ENCODE measurements at regions not wholly inside any gene's neighbourhood (a gene's known extent, or its start where the extent isn't known, plus 50 kb on each side); places are given as distances from the start of the nearest gene placed in this dataset.
A peak's percentile ranks its signal among the peaks of the same experiment; 100 is the strongest.

- no peak for TF ChIP-seq JUNB (IDR thresholded peaks at IDR 0.05)
- no peak for TF ChIP-seq SIN3A (IDR thresholded peaks at IDR 0.05; ENCODE audit: low read depth, low read length)
- TF ChIP-seq ZNF217 (IDR thresholded peaks at IDR 0.05), result no peak
Measured at GRCh38 chr6:25018568-25018954, 82.8 kb upstream of the RIPOR2 start (continued).

- no peak overlapping the region for H3K9ac ChIP-seq (ENCODE audit: control insufficient read depth, insufficient read depth, low read length)
- TF ChIP-seq HDGF (IDR thresholded peaks at IDR 0.05), result no peak
- TF ChIP-seq BACH1 (IDR thresholded peaks at IDR 0.05; ENCODE audit: borderline replicate concordance), result peak; percentile 43; the same call in 1 of the 2 replicates
- H2AFZ ChIP-seq (ENCODE audit: control insufficient read depth, low read depth, low read length), result no peak overlapping the region
- no peaks in the 10 kb centered on the region for H4K20me1 ChIP-seq (ENCODE audit: control insufficient read depth, insufficient read depth)
- ChIA-PET RAD21 (ENCODE audit: unreplicated experiment) (interaction anchor here (0.6 kb wide), 2 partner anchors 44 to 114 kb away, joined by 3 to 4 read pairs; no protein-coding TSS in a partner anchor), SMC1A (ENCODE audit: uncharacterized antibody, unreplicated experiment) (interaction anchor here (1.8 to 11.1 kb wide), 3 partner anchors 14 to 165 kb away, joined by 6 to 144 read pairs (median 143); no protein-coding TSS in a partner anchor), POLR2A (no interaction called here), CTCF (interaction anchor here (1.2 to 18.8 kb wide), 4 partner anchors 12 to 168 kb away, joined by 4 to 314 read pairs (median 78); no protein-coding TSS in a partner anchor)
- H3K9me3 ChIP-seq (replicated peaks; ENCODE audit: control insufficient read depth, insufficient read depth, low read length), result no peaks in the 10 kb centered on the region
- no peaks in the 10 kb centered on the region for H3K79me2 ChIP-seq (ENCODE audit: control insufficient read depth, insufficient read depth, low read length)
- intact Hi-C loops (cut with micrococcal nuclease; ENCODE audit: unreplicated experiment), result loop anchor here (10.0 kb wide), 1 partner anchor 307 kb away; the partner anchor contains the start of gene C6orf62
- 80% methylated on average over 3 of the region's 3 CpGs for WGBS (ENCODE audit: insufficient coverage, insufficient replicate concordance, low lambda C conversion rate, missing lambda C conversion rate)
- H3K36me3 ChIP-seq (ENCODE audit: control insufficient read depth in 2 of 2, insufficient read depth in 2 of 2, low read length in 1 of 2), result no peaks in the 10 kb centered on the region
- BruUV-seq (replicated peaks), result no TSS peak
- peaks cover 7% of the 10 kb centered on the region for H3K4me1 ChIP-seq (ENCODE audit: control insufficient read depth, insufficient read depth, low read length)
- no peak overlapping the region for H3K27ac ChIP-seq (ENCODE audit: control insufficient read depth, insufficient read depth)
- FAIRE-seq (no peak), DNase-seq (ENCODE audit: low read depth, low spot score) (no peak), ATAC-seq (no peak)
- no peaks in the 10 kb centered on the region for H3K27me3 ChIP-seq (replicated peaks in 1 of 2; ENCODE audit: control insufficient read depth in 2 of 2, insufficient read depth in 2 of 2, low read length in 1 of 2)
- no peak overlapping the region for H3K4me2 ChIP-seq (ENCODE audit: control insufficient read depth, insufficient read depth)
- no peak overlapping the region for H3K4me3 ChIP-seq
- in situ Hi-C loops (cut with MboI), result no loop called here
Measured at GRCh38 chr6:25022140-25022553, 86.4 kb upstream of the RIPOR2 start.

- no TSS peak for BruUV-seq (replicated peaks)
- ChIA-PET POLR2A (interaction anchor here (1.5 kb wide), 1 partner anchor 19 kb away, joined by 4 read pairs; no protein-coding TSS in a partner anchor), CTCF (interaction anchor here (5.6 to 18.8 kb wide), 3 partner anchors 10 to 169 kb away, joined by 47 to 314 read pairs (median 50); partner anchors contain the start of gene RIPOR2), SMC1A (ENCODE audit: uncharacterized antibody, unreplicated experiment) (interaction anchor here (1.2 to 2.0 kb wide), 2 partner anchors 9 to 86 kb away, joined by 3 to 6 read pairs; no protein-coding TSS in a partner anchor), RAD21 (ENCODE audit: unreplicated experiment) (no interaction called here)
- Histone ChIP-seq H3K4me1 (ENCODE audit: control insufficient read depth, insufficient read depth, low read length) (peaks cover 7% of the 10 kb centered on the region), H3K27me3 (replicated peaks in 1 of 2; ENCODE audit: control insufficient read depth in 2 of 2, insufficient read depth in 2 of 2, low read length in 1 of 2) (no peaks in the 10 kb centered on the region), H2AFZ (ENCODE audit: control insufficient read depth, low read depth, low read length) (no peak overlapping the region), H3K4me3 (no peak overlapping the region), H3K9ac (ENCODE audit: control insufficient read depth, insufficient read depth, low read length) (no peak overlapping the region), H3K4me2 (ENCODE audit: control insufficient read depth, insufficient read depth) (no peak overlapping the region), H3K79me2 (ENCODE audit: control insufficient read depth, insufficient read depth, low read length) (no peaks in the 10 kb centered on the region), H3K36me3 (ENCODE audit: control insufficient read depth in 2 of 2, insufficient read depth in 2 of 2, low read length in 1 of 2) (no peaks in the 10 kb centered on the region), H3K9me3 (replicated peaks; ENCODE audit: control insufficient read depth, insufficient read depth, low read length) (no peaks in the 10 kb centered on the region), H3K27ac (ENCODE audit: control insufficient read depth, insufficient read depth) (no peak overlapping the region), H4K20me1 (ENCODE audit: control insufficient read depth, insufficient read depth) (no peaks in the 10 kb centered on the region)
- FAIRE-seq (no peak), DNase-seq (ENCODE audit: low read depth, low spot score) (no peak), ATAC-seq (no peak)
- TF ChIP-seq ZNF217 (IDR thresholded peaks at IDR 0.05) (no peak), E4F1 (IDR thresholded peaks at IDR 0.05; ENCODE audit: borderline replicate concordance, partially characterized antibody) (no peak), SMAD1 (IDR thresholded peaks at IDR 0.05; ENCODE audit: low read depth, partially characterized antibody) (no peak), RUNX3 (IDR thresholded peaks at IDR 0.05; ENCODE audit: low read length) (no peak), PBX3 (IDR thresholded peaks at IDR 0.05; ENCODE audit: insufficient replicate concordance, low read depth, low read length) (no peak)
- in situ Hi-C loops (cut with MboI) (no loop called here), intact Hi-C loops (cut with micrococcal nuclease; ENCODE audit: unreplicated experiment) (loop anchor here (10.0 kb wide), 1 partner anchor 309 kb away; the partner anchor contains the start of gene C6orf62)
- 89% methylated on average over 22 of the region's 22 CpGs for WGBS (ENCODE audit: insufficient coverage, insufficient replicate concordance, low lambda C conversion rate, missing lambda C conversion rate)
Measured at GRCh38 chr6:25023781-25024180, 88.0 kb upstream of the RIPOR2 start.

Data from GM12878 (cell line).